ENCODE measurements at regions not wholly inside any gene's neighbourhood (a gene's known extent, or its start where the extent isn't known, plus 50 kb on each side); places are given as distances from the start of the nearest gene placed in this dataset.

GRCh38 chr13:31522396-31522795 is 216.9 kb upstream of the RXFP2 start:
- ATAC-seq (no peak), DNase-seq (ENCODE audit: low read depth, low spot score) (no peak)
- intact Hi-C loops (cut with micrococcal nuclease), result no loop called here
- CTCF ChIA-PET, result no interaction called here
- no peaks in the 10 kb centered on the region for H3K4me1 ChIP-seq (ENCODE audit: control insufficient read depth in 1 of 2, insufficient read depth in 2 of 2, low read length in 2 of 2)
- peaks cover 59% of the 10 kb centered on the region for H3K27me3 ChIP-seq (ENCODE audit: insufficient read depth, low read length)
- H3K9me2 ChIP-seq (ENCODE audit: insufficient read depth), result no peaks in the 10 kb centered on the region
- POLR2A ChIA-PET, result no interaction called here
- H3K4me3 ChIP-seq (replicated peaks in 1 of 2; ENCODE audit: low read depth in 1 of 2, low read length in 2 of 2), result no peak overlapping the region
- TF ChIP-seq EZH2 (IDR thresholded peaks at IDR 0.05) (no peak), CTCF (IDR thresholded peaks at IDR 0.05 in 2 of 3, conservative IDR thresholded peaks at IDR 0.05 in 1 of 3; ENCODE audit: borderline replicate concordance in 1 of 3, insufficient read depth in 1 of 3, low read depth in 2 of 3, low read length in 2 of 3) (no peak), ZBTB33 (IDR thresholded peaks at IDR 0.05; ENCODE audit: extremely low read depth, insufficient replicate concordance, low read length) (no peak), FOSL1 (IDR thresholded peaks at IDR 0.05; ENCODE audit: low read depth) (no peak), ZFX (IDR thresholded peaks at IDR 0.05) (no peak), MAX (IDR thresholded peaks at IDR 0.05) (no peak), EZH2phosphoT487 (IDR thresholded peaks at IDR 0.05; ENCODE audit: borderline replicate concordance) (no peak), SIN3A (IDR thresholded peaks at IDR 0.05; ENCODE audit: low read depth) (no peak), SRF (IDR thresholded peaks at IDR 0.05; ENCODE audit: low read depth) (no peak), CBX3 (IDR thresholded peaks at IDR 0.05; ENCODE audit: low read depth) (no peak), CEBPB (IDR thresholded peaks at IDR 0.05; ENCODE audit: low read depth) (no peak), EGR1 (IDR thresholded peaks at IDR 0.05; ENCODE audit: low read depth) (no peak), JUND (IDR thresholded peaks at IDR 0.05) (no peak), SP1 (IDR thresholded peaks at IDR 0.05; ENCODE audit: low read depth) (no peak), YY1 (IDR thresholded peaks at IDR 0.05; ENCODE audit: extremely low read depth, insufficient replicate concordance, low read depth, low read length) (no peak)
- no peaks in the 10 kb centered on the region for H3K9me3 ChIP-seq (ENCODE audit: control insufficient read depth in 1 of 2, insufficient read depth in 1 of 2, low read depth in 1 of 2, low read length in 2 of 2)
- RAD21 ChIA-PET (ENCODE audit: low non-redundant PET in 1 of 2, low total read pairs in 2 of 2, uncharacterized antibody in 2 of 2, unreplicated experiment in 2 of 2), result no interaction called here
- H3K36me3 ChIP-seq (ENCODE audit: control insufficient read depth in 1 of 2, insufficient read depth in 2 of 2, low read length in 2 of 2), result no peaks in the 10 kb centered on the region
- no peak overlapping the region for H3K9ac ChIP-seq (ENCODE audit: low read length)
- no peak overlapping the region for H2AFZ ChIP-seq (ENCODE audit: low read depth, low read length, poor library complexity, severe bottlenecking)
- H4K20me1 ChIP-seq (ENCODE audit: insufficient read depth), result no peaks in the 10 kb centered on the region
- no peak overlapping the region for H3K27ac ChIP-seq (ENCODE audit: low read depth, low read length)
- no peaks in the 10 kb centered on the region for H3K79me2 ChIP-seq (ENCODE audit: insufficient read depth, low read length)
- H3K4me2 ChIP-seq (ENCODE audit: low read length), result no peak overlapping the region
- no TSS peak for BruUV-seq (replicated peaks)
